ENCODE measurements at regions not wholly inside any gene's neighbourhood (a gene's known extent, or its start where the extent isn't known, plus 50 kb on each side); places are given as distances from the start of the nearest gene placed in this dataset.

GRCh38 chr3:106552351-106553043 lies 683.7 kb upstream of the CBLB start:
- TF ChIP-seq CTCF (IDR thresholded peaks at IDR 0.05; ENCODE audit: insufficient read depth, low read length) = no peak
- TF ChIP-seq POLR2AphosphoS5 (IDR thresholded peaks at IDR 0.05; ENCODE audit: low read depth) = no peak
- no peak for TF ChIP-seq REST (IDR thresholded peaks at IDR 0.05; ENCODE audit: insufficient replicate concordance, low read depth)
- no peak for TF ChIP-seq SPI1 (IDR thresholded peaks at IDR 0.05; ENCODE audit: borderline replicate concordance, low read depth)

All from HL-60 (cell line).